CD14-positive monocyte (primary cell): ENCODE measurements at regions not wholly inside any gene's neighbourhood (a gene's known extent, or its start where the extent isn't known, plus 50 kb on each side); places are given as distances from the start of the nearest gene placed in this dataset.

Experiments used
- DNase-seq, 3 donors: peaks; one replicate each; pipeline ENCODE4 v3.0.0-alpha.2; 2011 to 2022
- H2AFZ ChIP-seq: 2 replicates; pipeline ENCODE4 v1.6.0; 2012; ENCODE audit warnings: mild to moderate bottlenecking, low read depth, low read length, inconsistent platforms; ENCODE audit not compliant: insufficient read depth, poor library complexity, severe bottlenecking
- H3K27ac ChIP-seq, 2 donors: 1 replicate in 1 of 2; 2 replicates in 1 of 2; pipeline ENCODE4 v1.5.1; 2012 to 2013; ENCODE audit warnings: low read length in 2 of 2, control low read depth in 1 of 2, inconsistent platforms in 1 of 2, low read depth in 1 of 2, mild to moderate bottlenecking in 1 of 2
- H3K27me3 ChIP-seq, 2 donors: one replicate each; pipeline versions ENCODE4 v1.6.0 to v1.6.1; 2011 to 2013; ENCODE audit warnings: low read length in 2 of 2; ENCODE audit not compliant: control insufficient read depth in 2 of 2, insufficient read depth in 2 of 2
- H3K36me3 ChIP-seq, 2 donors: replicated peaks in 1 of 2; 1 replicate in 1 of 2; 2 replicates in 1 of 2; pipeline versions ENCODE4 v1.5.1 to v1.6.1; 2012 to 2013; ENCODE audit warnings: low read length in 2 of 2, control low read depth in 1 of 2, inconsistent platforms in 1 of 2, mild to moderate bottlenecking in 1 of 2; ENCODE audit not compliant: insufficient read depth in 2 of 2, control insufficient read depth in 1 of 2
- H3K4me1 ChIP-seq, 2 donors: 1 replicate in 1 of 2; 2 replicates in 1 of 2; pipeline versions ENCODE4 v1.5.1 to v1.6.1; 2012 to 2013; ENCODE audit warnings: low read length in 2 of 2, control low read depth in 1 of 2, inconsistent platforms in 1 of 2, mild to moderate bottlenecking in 1 of 2, moderate library complexity in 1 of 2; ENCODE audit not compliant: insufficient read depth in 2 of 2, control insufficient read depth in 1 of 2
- H3K4me2 ChIP-seq: replicated peaks from 2 replicates; pipeline ENCODE3; 2012; ENCODE audit warnings: low read length, moderate library complexity, mild to moderate bottlenecking; ENCODE audit not compliant: poor library complexity, severe bottlenecking; ENCODE audit errors: extremely low read depth
- H3K4me3 ChIP-seq, 3 experiments: fragments of 200-600 bp in 1 of 3; sonication (generic) in 1 of 3; replicated peaks in 1 of 3; 1 replicate in 2 of 3; 2 replicates in 1 of 3; pipeline ENCODE4 v1.5.1; 2011 to 2013; ENCODE audit warnings: low read length in 3 of 3, mild to moderate bottlenecking in 3 of 3, control low read depth in 2 of 3, low read depth in 2 of 3, inconsistent platforms in 1 of 3, moderate library complexity in 1 of 3
- H3K79me2 ChIP-seq: 2 replicates; pipeline ENCODE4 v1.6.0; 2012; ENCODE audit warnings: mild to moderate bottlenecking, control low read depth, inconsistent platforms, low read length, moderate library complexity; ENCODE audit not compliant: insufficient read depth
- H3K9ac ChIP-seq: 2 replicates; pipeline ENCODE4 v1.6.0; 2017; ENCODE audit warnings: low read length, mild to moderate bottlenecking; ENCODE audit not compliant: insufficient read depth, poor library complexity, severe bottlenecking
- H3K9me3 ChIP-seq, 2 donors: replicated peaks in 1 of 2; 1 replicate in 1 of 2; 2 replicates in 1 of 2; pipeline versions ENCODE4 v1.5.1 to v1.6.1; 2012 to 2013; ENCODE audit warnings: low read length in 2 of 2, control low read depth in 1 of 2; ENCODE audit not compliant: control insufficient read depth in 1 of 2, insufficient read depth in 1 of 2
- H4K20me1 ChIP-seq: 2 replicates; pipeline ENCODE4 v1.6.0; 2012; ENCODE audit warnings: mild to moderate bottlenecking, low read length, control low read depth, moderate library complexity; ENCODE audit not compliant: insufficient read depth
- H3K27ac Mint-ChIP-seq, 7 donors: one replicate each; pipeline ENCODE4 v1.8.0; 2020; ENCODE audit warnings: mild to moderate bottlenecking in 7 of 7, mixed read lengths in 7 of 7, moderate library complexity in 6 of 7, inconsistent platforms in 2 of 7
- H3K27me3 Mint-ChIP-seq, 3 donors: one replicate each; pipeline ENCODE4 v1.8.0; 2021 to 2022; ENCODE audit warnings: low read depth in 3 of 3, mild to moderate bottlenecking in 3 of 3, mixed read lengths in 3 of 3, moderate library complexity in 3 of 3, inconsistent platforms in 1 of 3
- H3K36me3 Mint-ChIP-seq, 2 donors: one replicate each; pipeline ENCODE4 v1.8.0; 2020; ENCODE audit warnings: mixed read lengths in 2 of 2, inconsistent platforms in 1 of 2, mild to moderate bottlenecking in 1 of 2
- H3K4me1 Mint-ChIP-seq: one replicate; pipeline ENCODE4 v1.8.0; 2020; ENCODE audit warnings: mild to moderate bottlenecking, mixed read lengths
- H3K4me3 Mint-ChIP-seq, 2 donors: one replicate each; pipeline ENCODE4 v1.8.0; 2020; ENCODE audit warnings: mild to moderate bottlenecking in 2 of 2, mixed read lengths in 2 of 2, moderate library complexity in 1 of 2
- H3K9me3 Mint-ChIP-seq, 7 donors: one replicate each; pipeline ENCODE4 v1.8.0; 2020 to 2022; ENCODE audit warnings: mixed read lengths in 7 of 7, mild to moderate bottlenecking in 6 of 7, moderate library complexity in 6 of 7, inconsistent platforms in 2 of 7
- WGBS: methylation state at CpG from one replicate; pipeline ENCODE4 v1.1.5; 2013; ENCODE audit warnings: missing lambda C conversion rate; ENCODE audit not compliant: insufficient coverage; 5-methylcytosine and 5-hydroxymethylcytosine counted together
- intact Hi-C, 2 donors: fragments of 100-400 bp; cut with micrococcal nuclease; formaldehyde crosslinking; loops; one replicate each; pipeline versions ENCODE4 v1.15.0 to v1.15.1; 2023
- TF ChIP-seq, protein P1 (sequence below): fragments of 200-600 bp; IDR thresholded peaks from one replicate; pipeline ENCODE4 v1.8.0; 2022; ENCODE audit warnings: antibody characterized with exemption, mild to moderate bottlenecking

DNA sequence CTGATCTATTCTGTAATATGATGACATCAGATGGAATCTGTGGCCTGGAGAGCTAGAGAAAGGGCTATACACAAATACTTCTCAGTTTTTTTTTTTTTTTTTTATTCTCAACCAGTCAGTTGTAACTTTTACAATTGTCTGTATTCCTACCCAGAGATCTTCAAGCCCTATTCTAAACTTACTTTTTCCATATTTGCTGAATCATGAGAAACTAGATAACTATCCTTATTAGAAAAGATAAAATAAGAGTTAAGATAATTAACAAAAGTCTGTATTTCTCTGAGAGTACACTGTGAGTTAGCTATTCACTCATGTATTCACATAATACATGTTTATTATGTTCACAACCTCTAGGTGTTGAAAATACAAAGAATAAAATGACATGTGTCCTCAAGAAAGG, 1575.9 kb downstream of the EFNA5 start:
- Histone ChIP-seq H3K4me2 (no peak overlapping the region), H3K4me1 (no peaks in the 10 kb centered on the region), H3K4me3 (no peak overlapping the region), H3K27ac (no peak overlapping the region), H3K27me3 (no peaks in the 10 kb centered on the region), H3K9ac (no peak overlapping the region), H3K9me3 (no peaks in the 10 kb centered on the region), H4K20me1 (no peaks in the 10 kb centered on the region), H3K79me2 (no peaks in the 10 kb centered on the region), H2AFZ (no peak overlapping the region), H3K36me3 (no peaks in the 10 kb centered on the region)
- Mint-ChIP-seq H3K9me3 (peaks cover 0 to 5% (median 2%) of the 10 kb centered on the region in 7 donors), H3K4me3 (no peak overlapping the region), H3K4me1 (no peaks in the 10 kb centered on the region), H3K27me3 (no peaks in the 10 kb centered on the region), H3K36me3 (no peaks in the 10 kb centered on the region), H3K27ac (no peak overlapping the region)
- TF ChIP-seq, protein P1, sequence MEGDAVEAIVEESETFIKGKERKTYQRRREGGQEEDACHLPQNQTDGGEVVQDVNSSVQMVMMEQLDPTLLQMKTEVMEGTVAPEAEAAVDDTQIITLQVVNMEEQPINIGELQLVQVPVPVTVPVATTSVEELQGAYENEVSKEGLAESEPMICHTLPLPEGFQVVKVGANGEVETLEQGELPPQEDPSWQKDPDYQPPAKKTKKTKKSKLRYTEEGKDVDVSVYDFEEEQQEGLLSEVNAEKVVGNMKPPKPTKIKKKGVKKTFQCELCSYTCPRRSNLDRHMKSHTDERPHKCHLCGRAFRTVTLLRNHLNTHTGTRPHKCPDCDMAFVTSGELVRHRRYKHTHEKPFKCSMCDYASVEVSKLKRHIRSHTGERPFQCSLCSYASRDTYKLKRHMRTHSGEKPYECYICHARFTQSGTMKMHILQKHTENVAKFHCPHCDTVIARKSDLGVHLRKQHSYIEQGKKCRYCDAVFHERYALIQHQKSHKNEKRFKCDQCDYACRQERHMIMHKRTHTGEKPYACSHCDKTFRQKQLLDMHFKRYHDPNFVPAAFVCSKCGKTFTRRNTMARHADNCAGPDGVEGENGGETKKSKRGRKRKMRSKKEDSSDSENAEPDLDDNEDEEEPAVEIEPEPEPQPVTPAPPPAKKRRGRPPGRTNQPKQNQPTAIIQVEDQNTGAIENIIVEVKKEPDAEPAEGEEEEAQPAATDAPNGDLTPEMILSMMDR: no peak
- intact Hi-C loops: no loop called here
- no peak for DNase-seq

DNA sequence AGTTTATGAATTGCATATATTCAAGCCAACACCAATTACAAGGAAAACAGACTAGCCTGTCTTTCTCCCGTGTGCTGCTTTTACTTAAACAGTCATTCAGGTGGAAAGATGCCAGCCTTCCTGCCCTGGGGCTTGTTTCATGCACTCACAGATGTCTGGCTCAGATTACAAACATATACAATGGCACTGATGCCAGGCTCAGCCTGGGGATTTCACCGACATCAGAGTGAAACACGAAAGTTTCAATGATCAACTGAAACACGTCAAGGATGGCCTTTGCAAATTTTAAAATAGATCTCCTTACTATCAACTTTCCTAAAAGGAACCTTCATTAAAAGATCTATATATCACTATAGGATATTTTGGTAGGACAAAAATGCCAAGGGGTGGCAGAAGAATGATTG, 1576.5 kb downstream of the EFNA5 start:
- no peak for DNase-seq
- Histone ChIP-seq H3K4me2 (no peak overlapping the region), H2AFZ (no peak overlapping the region), H3K79me2 (no peaks in the 10 kb centered on the region), H3K4me1 (no peaks in the 10 kb centered on the region), H3K27ac (no peak overlapping the region), H3K36me3 (no peaks in the 10 kb centered on the region), H3K9ac (no peak overlapping the region), H4K20me1 (no peaks in the 10 kb centered on the region), H3K4me3 (no peak overlapping the region), H3K9me3 (no peaks in the 10 kb centered on the region), H3K27me3 (no peaks in the 10 kb centered on the region)
- H3K27me3 Mint-ChIP-seq: no peaks in the 10 kb centered on the region
- WGBS: 89% methylated on average over 2 of the region's 4 CpGs
- H3K36me3 Mint-ChIP-seq: no peaks in the 10 kb centered on the region
- intact Hi-C loops: no loop called here
- H3K4me1 Mint-ChIP-seq: no peaks in the 10 kb centered on the region
- H3K4me3 Mint-ChIP-seq: no peak overlapping the region
- no peak overlapping the region for H3K27ac Mint-ChIP-seq
- TF ChIP-seq, protein P1: no peak
- peaks cover 0 to 5% (median 2%) of the 10 kb centered on the region in 7 donors for H3K9me3 Mint-ChIP-seq
